ENCODE measurements at regions not wholly inside any gene's neighbourhood (a gene's known extent, or its start where the extent isn't known, plus 50 kb on each side); places are given as distances from the start of the nearest gene placed in this dataset.
A peak's percentile ranks its signal among the peaks of the same experiment; 100 is the strongest.
"Not testable (repeated sequence)": the region's sequence is repeated elsewhere in the genome, so short reads cannot be mapped to it uniquely, and the experiment has no call there.

DNA sequence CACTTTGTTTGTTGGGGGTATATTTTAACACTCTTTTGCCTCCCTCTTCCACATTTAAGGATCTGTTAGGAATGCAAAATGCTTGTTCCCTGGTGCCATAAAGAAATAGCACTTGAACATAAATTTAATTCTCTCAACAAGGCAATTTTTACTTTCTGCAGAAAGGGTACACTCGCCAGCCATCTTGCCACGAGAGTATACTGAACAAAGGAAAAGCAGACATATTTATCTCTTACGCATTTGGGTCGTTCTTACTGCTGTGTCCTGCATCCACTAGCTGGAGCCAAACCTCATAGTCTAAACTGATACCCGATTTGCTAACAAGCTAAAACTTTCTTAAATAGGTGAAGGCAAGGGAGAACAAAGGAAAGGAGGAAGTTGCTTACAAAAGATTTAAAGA is 129.5 kb downstream of the B3GNT2 start:
- DNase-seq = no peak

DNA sequence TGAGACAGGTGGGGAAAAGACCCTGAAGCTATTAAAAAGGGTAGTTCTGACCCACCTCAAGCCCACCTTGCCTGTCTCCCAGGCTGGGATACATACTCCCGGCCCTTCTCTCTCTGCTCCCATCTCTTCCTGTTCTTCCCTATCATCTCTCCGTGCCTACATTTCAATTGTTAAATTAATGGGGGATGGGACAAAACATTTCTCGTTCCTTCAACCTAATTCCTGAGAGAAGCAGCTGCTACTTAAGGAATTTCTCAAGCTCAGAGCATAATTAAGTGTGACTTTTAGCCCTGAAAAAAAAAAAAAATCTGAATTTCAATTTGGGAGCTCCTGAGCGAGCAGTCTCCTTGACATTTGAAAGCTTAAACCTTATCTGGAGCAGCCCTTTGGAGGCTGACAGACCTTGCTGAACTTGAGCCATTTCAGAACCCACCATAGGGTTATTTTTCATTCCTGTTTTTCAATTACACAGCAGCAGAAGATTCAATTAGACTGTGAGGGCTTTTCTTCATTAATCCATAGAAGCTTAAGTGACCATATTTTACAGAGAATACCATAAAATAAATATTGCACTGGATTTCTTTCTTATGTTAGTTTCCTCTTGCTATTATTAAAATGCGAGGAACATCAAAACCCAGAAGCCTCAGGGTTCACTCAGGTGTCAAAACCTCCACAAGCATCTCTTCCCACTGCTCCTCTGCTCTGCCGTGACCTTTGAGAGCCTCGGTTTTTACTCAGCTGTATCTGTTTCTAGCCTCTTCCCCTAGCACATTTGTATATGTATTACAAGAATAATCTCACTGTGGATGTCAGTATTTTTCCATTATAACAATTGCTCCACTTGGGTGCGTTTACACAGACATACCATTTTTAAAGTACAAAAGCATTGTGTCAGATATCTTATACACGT is 125.7 kb downstream of the B3GNT2 start:
- DNase-seq = no peak

DNA sequence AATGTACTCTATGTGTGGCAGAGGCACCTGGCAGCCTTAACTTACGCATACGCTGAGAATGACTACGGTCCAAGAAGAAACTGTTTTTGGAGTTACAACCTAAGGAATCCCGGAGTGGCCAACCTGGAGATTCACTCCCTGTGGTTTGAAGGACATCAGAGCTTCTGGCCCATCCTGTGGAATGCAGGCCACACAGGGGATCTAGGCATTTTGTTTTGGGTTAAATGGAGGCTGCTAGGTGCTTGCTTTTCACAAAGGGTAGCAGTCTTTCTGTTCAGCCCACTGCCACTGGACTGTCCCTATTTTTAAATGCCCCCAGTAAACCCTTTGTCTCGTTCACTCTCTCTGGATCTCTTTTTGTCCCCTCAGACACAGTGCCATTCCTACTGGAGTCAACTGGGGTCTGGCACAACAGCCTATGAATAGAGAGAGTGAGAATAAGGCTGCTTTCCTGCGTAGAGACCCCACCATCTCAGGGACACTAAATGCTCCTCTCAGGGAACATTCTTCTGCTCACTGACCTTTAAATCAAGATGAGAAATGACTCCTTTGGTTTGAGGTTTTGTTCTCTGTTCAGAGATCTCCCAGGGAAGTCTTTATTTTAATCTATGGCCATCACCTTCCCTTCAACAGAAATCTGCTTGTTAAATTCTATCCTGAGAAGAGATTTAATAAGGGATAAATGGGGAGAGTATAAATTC is 124.9 kb downstream of the B3GNT2 start:
- no peak for DNase-seq

DNA sequence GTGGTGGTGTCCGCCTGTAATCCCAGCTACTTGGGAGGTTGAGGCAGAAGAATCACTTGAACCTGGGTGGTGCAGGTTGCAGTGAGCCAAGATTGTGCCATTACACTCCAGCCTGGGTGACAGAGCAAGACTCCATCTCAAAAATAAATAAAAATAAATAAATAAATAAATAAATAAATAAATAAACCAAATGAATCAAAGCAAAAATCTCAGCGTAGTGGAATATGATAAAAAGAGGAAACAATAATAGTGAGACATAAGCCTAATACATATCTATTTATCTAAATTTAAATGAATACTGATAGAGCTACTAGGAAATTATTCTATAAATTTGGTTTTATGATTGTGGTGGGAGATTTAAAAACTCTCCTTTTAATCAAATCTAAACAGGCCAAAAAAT is 124.2 kb downstream of the B3GNT2 start:
- DNase-seq = not testable (repeated sequence)

DNA sequence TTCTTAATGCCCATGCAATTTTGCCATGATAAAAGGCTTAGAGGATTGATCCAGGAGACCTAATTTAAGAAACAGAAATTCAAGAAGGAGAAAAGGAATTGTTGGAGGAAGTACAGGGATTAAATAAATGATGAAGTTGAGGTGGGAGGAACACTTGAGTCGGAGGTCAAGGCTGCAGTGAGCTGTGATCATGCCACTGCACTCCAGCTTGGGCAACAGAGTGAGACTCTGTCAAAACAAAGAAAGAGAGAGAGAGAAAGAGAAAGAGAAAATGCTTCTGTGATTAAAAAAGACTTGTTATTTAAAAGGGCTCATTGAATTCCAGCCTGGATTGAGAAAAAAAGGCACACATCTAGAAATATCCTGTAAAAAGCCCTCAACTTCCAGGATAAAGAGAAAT is 123.2 kb downstream of the B3GNT2 start:
- no peak for DNase-seq

DNA sequence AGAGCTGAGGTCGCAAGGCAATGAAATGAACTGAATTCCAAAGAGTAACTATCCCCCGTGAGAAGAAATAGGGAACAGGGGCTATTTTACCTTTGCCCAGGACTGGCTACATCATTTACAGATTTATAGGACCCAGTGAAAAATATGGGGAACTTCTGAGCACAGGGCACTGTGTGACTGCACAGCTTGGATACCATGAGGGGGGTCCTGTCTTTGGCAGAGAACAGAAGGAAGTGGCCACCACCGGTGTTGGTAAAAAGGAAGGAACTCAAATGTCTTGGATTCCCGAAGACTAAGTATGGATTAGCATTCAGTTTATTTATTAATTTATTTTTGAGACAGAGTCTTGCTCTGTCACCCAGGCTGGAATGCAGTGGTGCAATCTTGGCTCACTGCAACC is 119.6 kb downstream of the B3GNT2 start:
- DNase-seq = no peak

DNA sequence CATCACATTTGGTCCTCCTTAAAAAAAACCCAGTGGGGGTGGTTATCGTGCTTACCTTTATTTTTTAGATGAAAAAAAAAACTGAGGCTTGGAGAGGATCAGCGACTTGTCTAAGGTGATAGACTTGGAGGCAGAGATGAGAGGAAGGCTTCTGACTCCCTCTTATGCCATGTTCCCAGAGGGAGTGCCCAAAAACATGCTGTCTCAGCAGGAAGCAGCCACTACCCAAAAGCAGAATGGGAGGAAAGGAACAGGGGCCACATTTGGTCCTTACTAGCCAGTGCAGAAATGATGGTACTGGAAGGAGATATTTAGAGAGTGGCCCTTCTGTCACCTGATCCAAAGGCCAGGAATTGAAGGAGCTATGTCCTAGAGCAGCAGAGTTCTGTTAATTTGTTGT is 118.4 kb downstream of the B3GNT2 start:
- no peak for DNase-seq

DNA sequence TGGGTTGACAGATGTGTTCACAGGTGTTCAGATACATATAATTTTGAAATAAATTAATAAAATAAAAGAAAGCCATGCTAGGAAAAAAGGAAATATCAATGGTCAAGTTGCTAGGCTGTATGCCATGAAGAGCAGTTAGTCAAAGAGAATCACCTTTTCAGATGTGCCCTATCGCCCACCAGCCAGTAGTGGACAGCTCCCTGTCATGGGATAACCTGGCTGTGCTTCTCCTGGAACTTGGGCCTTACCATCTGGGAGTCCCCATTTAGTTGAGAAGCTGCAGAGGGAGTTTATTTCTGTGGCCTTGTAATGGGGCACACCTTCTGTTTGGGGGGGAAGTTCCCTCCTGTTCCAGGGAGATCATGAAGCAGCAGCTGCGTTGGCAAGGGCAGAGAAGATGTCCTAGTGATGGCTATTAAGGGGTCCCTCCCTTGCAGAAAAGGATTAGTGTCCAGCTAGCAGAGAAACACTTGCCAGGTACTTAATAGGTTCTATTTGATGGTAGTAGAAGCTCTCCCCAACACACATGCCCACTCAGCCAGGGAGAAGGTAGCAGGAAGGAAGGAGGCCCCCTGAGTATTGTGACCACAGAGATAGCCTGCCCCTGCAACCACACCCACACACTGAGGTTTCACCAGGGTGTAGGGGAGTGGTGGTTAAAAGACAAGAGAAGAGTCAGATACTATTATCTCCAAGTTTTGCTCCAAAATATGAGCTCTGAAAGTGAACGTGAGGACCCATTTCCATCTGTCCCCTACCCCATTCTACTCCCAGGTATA is 117.7 kb downstream of the B3GNT2 start:
- DNase-seq = no peak

DNA sequence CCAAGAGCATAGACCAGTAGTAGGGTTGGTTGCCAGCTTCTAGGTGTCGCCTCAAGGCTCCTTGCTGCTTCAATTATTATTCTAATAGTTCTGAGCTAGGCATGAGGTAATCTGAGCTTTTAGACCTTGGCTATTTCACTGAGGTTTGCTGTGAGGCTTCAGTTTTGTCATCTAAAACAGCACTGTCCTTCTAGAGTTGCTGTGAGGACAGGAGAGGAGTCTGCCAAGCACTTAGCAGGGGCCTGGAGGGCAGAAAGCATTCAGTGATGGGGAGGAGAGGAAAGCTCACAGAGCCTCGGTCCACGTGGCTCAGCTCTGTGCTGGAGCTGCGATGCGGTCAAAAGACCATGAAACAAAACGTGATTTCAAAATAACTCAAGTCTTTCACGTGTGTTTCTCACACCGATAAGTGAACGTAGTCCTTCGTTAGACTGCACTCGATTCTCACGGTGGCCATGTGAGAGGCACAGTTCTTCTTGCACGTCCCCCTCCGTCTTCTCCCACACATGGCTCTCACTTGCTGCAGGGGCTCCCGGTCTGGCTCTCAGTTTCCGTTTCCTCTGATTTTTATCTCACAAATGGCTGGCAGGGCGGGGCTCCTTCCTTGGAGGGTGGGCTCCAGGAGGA is 113.7 kb downstream of the B3GNT2 start:
- no peak for DNase-seq

DNA sequence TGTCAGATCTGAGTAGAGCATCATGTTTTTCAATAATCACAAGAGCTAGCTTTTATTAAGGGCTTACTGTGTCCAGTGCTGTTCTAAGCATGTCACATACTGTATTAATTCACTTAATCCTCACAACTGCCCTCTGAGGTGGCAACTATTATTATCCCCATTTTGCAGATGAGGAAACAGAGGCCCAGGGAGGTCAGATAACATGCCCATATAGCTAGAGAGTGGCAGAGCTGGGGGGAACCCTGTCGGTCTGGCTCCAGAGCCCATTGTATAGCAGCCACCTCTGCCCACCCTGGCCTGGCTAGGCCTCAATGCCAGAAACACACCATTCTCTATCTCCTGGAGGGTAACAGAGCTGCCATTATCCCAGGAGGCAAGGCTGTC is 113.2 kb downstream of the B3GNT2 start:
- DNase-seq = no peak

DNA sequence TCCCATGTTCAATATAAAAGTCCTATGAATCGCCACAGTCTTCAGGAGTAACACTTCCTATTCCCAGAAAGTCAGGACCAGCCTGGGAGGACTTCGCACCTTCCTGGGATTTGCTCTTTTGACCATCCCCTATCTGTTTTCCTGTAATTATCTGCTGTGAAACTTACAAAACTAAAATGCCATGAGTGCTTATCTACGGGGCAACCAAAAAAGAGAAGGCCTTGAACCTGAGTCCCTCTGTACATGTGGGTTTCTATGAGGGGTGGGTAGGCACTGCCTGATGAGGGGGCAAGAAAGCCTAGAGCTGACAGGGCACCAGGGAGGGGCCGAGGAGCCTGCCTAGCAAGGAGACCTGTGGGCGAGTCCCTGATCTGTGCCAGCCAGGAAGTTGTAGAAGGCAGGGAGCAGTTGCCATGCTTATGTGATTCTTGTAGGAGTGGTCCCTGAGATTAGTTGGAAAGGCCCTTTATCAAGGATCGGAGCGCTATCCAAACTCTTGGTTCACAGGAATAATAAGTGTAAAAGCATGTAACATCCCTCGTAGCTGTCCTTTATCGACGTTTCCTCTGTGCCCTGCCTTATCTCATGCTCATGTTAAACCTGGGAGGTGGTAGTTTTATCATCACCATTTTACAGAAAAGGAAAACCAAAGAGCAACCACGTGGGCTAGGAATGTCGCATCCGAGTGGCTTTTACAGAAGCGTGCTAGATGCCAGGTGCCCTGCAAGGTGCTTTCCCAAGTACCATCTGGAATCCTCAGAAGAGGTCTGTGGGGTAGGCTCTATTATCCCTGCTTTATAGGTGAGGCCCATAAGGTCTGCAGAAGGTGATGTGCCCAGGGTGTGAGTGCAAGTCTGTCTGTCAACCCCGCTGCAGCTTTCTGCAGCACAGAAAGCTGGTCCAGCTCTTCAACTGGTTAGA is 111.8 kb downstream of the B3GNT2 start:
- peak; percentile 28 for DNase-seq

DNA sequence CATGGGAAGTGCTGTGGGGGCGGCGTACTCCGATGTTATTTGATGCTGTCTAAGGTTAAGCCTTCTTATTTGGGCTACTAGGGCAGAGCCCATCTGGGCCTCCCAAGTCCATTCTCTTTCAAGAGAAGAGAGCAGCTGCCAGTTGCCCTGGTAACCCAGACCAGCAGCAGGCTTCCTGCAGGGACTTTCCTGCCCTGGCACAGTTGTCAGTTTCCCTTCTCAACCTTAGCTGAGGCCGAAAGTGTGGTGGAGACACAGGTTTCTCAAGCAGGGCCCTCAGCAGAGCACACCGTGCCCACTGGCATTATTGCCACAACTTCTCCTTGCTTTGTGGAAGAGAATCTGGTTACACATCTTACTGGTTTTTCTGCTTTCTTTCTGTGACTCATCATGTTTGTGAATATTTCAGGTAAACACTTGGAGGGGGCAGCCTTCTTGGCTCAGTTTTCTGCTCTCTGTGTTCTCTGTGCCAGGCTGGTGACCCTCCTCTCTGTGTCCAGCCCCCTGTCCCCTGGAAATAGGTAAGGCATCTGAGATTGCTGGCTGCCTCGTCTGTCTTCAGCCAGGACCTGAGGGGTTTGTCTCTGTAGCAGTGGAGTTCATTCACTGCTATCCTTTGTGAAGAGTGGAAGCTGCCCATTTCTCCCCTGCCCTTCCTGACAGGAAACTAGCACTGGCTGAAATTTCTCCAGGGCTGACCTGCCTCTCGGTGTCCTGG is 111.0 kb downstream of the B3GNT2 start:
- DNase-seq = peak; percentile 64

DNA sequence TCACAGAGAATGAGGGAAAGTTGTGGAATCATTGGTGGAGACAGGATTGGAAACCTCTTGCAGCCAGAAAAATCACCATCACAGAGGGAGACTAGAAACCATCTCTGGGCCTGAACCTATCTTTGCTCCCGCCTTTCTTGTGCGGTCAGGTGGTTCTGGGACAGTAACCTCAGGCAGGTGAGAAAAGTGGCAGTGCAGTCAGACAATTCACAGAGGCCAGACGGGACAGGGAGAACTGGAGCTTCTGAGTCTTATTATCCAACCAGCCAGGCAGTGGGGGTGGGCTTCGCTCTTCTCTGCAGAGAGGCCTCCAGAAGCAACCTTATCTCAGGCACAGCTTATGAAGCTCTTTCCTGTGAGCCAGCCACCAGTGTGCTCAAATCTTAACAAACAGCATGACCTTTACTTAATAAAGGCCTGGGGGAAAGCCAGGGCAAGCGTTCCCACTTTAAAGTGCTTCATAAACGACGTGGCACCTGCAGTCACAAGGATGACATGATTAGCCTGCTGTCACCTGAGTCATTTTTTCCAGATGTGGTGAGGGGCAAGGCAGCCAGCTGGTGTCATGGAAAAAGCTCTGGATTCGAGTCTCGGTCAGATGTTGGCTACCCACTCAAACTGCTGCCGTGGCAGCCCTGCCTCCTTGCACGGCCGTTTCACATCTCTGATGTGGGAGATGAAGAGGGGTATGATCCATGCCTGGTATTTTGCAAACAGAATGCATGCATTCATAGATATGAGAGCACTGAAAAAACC is 109.7 kb downstream of the B3GNT2 start:
- peak; percentile 89 for DNase-seq

DNA sequence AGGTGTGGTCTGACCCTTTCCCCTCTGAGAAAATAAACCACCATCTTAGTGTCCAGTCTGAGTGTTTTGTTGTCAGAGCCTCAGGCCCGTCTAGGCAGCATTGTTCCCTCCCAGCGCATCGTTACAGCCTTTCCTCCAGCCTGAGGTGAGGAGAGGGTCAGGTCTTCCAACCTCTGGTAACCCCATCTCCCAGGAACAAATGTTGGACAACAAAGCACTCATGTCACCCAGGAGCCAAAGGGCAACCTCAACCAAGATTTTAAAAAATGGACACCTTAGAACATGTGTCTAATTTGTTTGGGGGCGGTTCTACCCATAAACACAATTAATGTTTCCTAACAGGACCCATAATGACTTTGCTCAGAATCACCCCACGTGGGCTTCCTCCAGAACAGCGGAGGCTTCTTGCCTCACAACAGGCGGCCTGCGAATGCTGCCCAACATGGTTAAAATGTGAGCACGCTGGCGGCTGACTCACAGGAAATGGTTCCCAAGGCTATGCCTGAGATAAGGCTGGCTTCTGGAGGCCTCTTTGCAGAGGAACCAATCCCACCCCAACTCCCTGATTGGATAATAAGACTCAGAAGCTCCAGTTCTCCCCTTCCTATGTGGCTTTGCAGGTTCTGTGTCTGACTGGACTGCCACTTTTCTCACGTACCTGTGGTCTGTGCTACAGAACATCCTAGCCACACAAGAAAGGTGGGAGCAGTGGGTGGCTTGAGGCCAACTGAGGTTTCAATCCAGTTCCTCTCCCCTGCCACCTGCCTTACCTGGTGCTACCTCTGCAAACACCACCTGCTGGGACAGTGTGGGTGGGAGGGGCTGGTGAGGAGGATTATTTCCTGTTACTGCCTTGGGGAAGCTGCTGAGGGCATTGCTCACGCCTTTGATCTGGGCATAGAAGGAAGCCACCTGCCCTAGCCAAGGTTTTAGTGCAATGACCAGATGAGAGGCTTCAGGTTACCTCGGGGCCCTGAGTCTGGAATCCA is 108.8 kb downstream of the B3GNT2 start:
- peak; percentile 96 for DNase-seq

DNA sequence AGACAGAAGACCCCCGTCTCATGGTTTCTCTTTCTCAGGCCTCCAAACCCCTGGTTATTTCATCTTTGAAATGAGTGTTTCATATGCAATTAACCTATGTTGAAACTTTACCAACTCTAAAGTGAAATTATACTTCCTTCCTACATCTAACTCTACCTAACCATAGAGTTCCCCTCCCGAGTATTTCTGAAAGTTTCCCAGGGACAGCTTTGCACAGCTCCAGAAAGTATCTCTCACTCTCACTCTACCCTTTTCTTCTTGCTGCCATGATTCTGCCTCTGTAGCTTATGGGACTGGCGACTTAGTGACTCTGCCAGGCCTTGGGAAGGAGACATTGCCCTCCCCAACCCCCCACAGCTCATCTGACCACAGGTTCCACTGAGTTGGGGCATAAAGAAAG is 107.9 kb downstream of the B3GNT2 start:
- no peak for DNase-seq

DNA sequence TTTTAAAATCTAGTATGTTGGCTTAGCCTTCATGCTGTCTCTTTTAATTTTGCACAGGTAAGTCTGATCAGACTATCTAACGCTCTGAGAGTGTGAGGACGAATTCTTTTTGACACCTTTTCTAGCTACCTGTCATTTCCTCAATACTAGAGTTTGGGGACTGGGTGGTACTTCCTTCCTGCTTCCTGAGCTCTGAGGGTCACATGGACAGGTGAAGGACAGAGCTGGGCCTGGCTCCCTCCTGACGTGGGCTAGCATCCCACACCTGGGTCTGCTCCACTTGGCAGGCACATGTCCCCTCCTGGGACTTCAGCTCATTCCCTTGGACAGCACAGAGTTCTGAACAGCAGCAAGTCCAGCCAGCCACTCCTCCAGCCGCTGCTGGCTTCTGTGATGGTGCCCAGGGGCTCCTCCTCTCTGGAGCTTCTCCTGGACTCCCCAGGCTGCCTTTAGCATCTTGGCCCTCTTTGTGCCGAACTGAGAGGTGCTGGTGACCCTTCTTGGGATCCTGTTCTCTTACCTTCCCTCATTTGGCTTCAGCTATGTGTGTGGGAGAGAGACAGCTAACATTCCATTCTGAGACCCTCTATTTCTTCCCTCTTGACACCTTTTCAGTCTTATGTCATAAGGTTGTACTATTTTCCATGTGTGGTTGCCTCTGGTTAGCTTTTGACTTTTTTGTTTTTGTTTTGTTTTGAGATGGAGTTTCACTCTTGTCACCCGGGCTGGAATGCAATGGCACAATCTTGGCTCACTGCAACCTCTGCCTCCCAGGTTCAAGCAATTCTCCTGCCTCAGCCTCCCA is 106.9 kb downstream of the B3GNT2 start:
- no peak for DNase-seq

DNA sequence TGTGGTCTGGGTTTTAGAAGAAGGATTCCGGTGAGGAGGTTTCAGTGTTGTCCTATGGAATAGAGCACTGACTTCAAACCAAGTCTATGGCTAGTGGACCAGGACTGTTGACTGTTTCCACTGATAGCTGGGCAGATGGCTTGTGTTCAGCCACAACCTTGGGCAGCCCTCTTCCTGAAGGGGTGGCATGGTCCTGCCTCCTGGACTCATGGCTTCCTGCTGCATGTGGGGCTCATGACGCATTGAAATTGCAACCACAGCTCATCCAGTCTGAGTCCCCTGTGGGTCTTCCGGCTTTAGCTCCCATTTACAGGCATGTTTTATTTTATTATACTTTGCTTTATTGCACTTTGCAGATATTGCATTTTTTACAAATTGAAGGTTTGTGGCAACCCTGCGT is 105.0 kb downstream of the B3GNT2 start:
- no peak for DNase-seq

DNA sequence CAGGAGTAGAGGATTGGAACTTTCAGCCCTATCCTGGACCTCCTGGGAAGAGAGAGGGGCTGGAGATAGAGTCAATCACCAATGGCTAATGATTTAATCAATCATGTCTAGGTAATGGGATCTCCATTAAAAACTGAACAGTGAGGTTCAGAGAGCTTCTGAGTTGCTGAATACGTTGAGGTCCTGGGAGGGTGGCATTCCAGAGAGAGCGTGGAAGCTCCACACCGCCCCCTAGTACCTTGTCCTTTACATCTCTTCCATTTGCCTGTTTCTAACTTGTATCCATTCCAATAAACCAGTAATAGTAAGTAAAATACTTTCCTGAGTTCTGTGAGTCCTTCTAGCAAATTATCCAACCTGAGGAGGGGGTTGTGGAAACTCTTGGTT is 101.7 kb downstream of the B3GNT2 start:
- no peak for DNase-seq
